ENCODE measurements at regions not wholly inside any gene's neighbourhood (a gene's known extent, or its start where the extent isn't known, plus 50 kb on each side); places are given as distances from the start of the nearest gene placed in this dataset.

- TF ChIP-seq CTCF (IDR thresholded peaks at IDR 0.05) (no peak), POLR2A (IDR thresholded peaks at IDR 0.05) (no peak)
Observed at GRCh38 chr12:107238296-107238695, 144.9 kb upstream of the CRY1 start.

Data from testis (tissue), 2 donors.